Breast epithelium (tissue), 3 donors: ENCODE measurements at regions not wholly inside any gene's neighbourhood (a gene's known extent, or its start where the extent isn't known, plus 50 kb on each side); places are given as distances from the start of the nearest gene placed in this dataset.

Source experiments
- CTCF ChIP-seq, 3 donors: fragments of 450-650 bp; IDR thresholded peaks; one replicate each; pipeline ENCODE4 v1.5.1; 2016 to 2017; ENCODE audit warnings: antibody characterized with exemption in 3 of 3, mild to moderate bottlenecking in 3 of 3, moderate library complexity in 3 of 3
- POLR2AphosphoS5 ChIP-seq, 3 donors: sonication (generic); formaldehyde crosslinking; IDR thresholded peaks; one replicate each; pipeline ENCODE4 v1.6.1; 2017; ENCODE audit warnings: antibody characterized with exemption in 3 of 3

GRCh38 chr17:5955764-5956163, 114.4 kb upstream of the WSCD1 start:
- TF ChIP-seq CTCF (IDR thresholded peaks at IDR 0.05) (no peak), POLR2AphosphoS5 (IDR thresholded peaks at IDR 0.05) (no peak)
